ENCODE measurements at regions not wholly inside any gene's neighbourhood (a gene's known extent, or its start where the extent isn't known, plus 50 kb on each side); places are given as distances from the start of the nearest gene placed in this dataset.
"Not testable (repeated sequence)": the region's sequence is repeated elsewhere in the genome, so short reads cannot be mapped to it uniquely, and the experiment has no call there.

GRCh38 chr15:20671675-20672074 is 130.1 kb upstream of the GOLGA6L6 start:
- Histone ChIP-seq H3K79me2 (ENCODE audit: insufficient read depth, low read length) (no peaks in the 10 kb centered on the region), H3K27ac (ENCODE audit: low read depth in 1 of 2, low read length in 2 of 2) (no peak overlapping the region), H3K4me2 (replicated peaks; ENCODE audit: extremely low read depth, low read length, poor library complexity, severe bottlenecking) (no peak overlapping the region), H3K9ac (ENCODE audit: insufficient read depth, low read length, poor library complexity, severe bottlenecking) (no peak overlapping the region), H3K27me3 (ENCODE audit: control insufficient read depth in 2 of 2, insufficient read depth in 2 of 2, low read length in 2 of 2) (no peaks in the 10 kb centered on the region), H3K9me3 (replicated peaks in 1 of 2; ENCODE audit: control insufficient read depth in 1 of 2, insufficient read depth in 1 of 2, low read length in 2 of 2) (no peaks in the 10 kb centered on the region), H2AFZ (ENCODE audit: insufficient read depth, low read depth, low read length, poor library complexity, severe bottlenecking) (no peak overlapping the region), H4K20me1 (ENCODE audit: insufficient read depth, low read length) (no peaks in the 10 kb centered on the region), H3K36me3 (replicated peaks in 1 of 2; ENCODE audit: control insufficient read depth in 1 of 2, insufficient read depth in 2 of 2, low read length in 2 of 2) (no peaks in the 10 kb centered on the region), H3K4me1 (ENCODE audit: control insufficient read depth in 1 of 2, insufficient read depth in 2 of 2, low read length in 2 of 2) (no peaks in the 10 kb centered on the region), H3K4me3 (replicated peaks in 1 of 3; ENCODE audit: low read depth in 2 of 3, low read length in 3 of 3) (no peak overlapping the region)
- Mint-ChIP-seq H3K9me3 (no peaks in the 10 kb centered on the region), H3K4me1 (no peaks in the 10 kb centered on the region), H3K27ac (no peak overlapping the region), H3K36me3 (no peaks in the 10 kb centered on the region), H3K27me3 (ENCODE audit: low read depth in 3 of 3) (peaks cover 0 to 2% (median 0%) of the 10 kb centered on the region in 3 donors), H3K4me3 (no peak overlapping the region)
- intact Hi-C loops (cut with micrococcal nuclease), result no loop called here
- no peak for TF ChIP-seq CTCF (IDR thresholded peaks at IDR 0.05)
- 100% methylated on average over 1 of the region's 2 CpGs for WGBS (ENCODE audit: insufficient coverage)
- peak in 1 of 3 donors; percentile 29 for DNase-seq

- H3K9me3 Mint-ChIP-seq; H3K36me3 Mint-ChIP-seq; H3K27ac Mint-ChIP-seq; H3K36me3 ChIP-seq (replicated peaks in 1 of 2; ENCODE audit: control insufficient read depth in 1 of 2, insufficient read depth in 2 of 2, low read length in 2 of 2); H3K4me1 Mint-ChIP-seq; H3K27ac ChIP-seq (ENCODE audit: low read depth in 1 of 2, low read length in 2 of 2); H3K79me2 ChIP-seq (ENCODE audit: insufficient read depth, low read length); H3K9me3 ChIP-seq (replicated peaks in 1 of 2; ENCODE audit: control insufficient read depth in 1 of 2, insufficient read depth in 1 of 2, low read length in 2 of 2); H2AFZ ChIP-seq (ENCODE audit: insufficient read depth, low read depth, low read length, poor library complexity, severe bottlenecking); H3K27me3 Mint-ChIP-seq (ENCODE audit: low read depth in 3 of 3); H3K9ac ChIP-seq (ENCODE audit: insufficient read depth, low read length, poor library complexity, severe bottlenecking); H3K4me3 ChIP-seq (replicated peaks in 1 of 3; ENCODE audit: low read depth in 2 of 3, low read length in 3 of 3); intact Hi-C loops (cut with micrococcal nuclease); DNase-seq; H3K4me1 ChIP-seq (ENCODE audit: control insufficient read depth in 1 of 2, insufficient read depth in 2 of 2, low read length in 2 of 2); H3K27me3 ChIP-seq (ENCODE audit: control insufficient read depth in 2 of 2, insufficient read depth in 2 of 2, low read length in 2 of 2); H3K4me3 Mint-ChIP-seq; H3K4me2 ChIP-seq (replicated peaks; ENCODE audit: extremely low read depth, low read length, poor library complexity, severe bottlenecking); H4K20me1 ChIP-seq (ENCODE audit: insufficient read depth, low read length): not testable (repeated sequence)
- WGBS (ENCODE audit: insufficient coverage), result 78% methylated on average over 3 of the region's 3 CpGs
Measured at GRCh38 chr15:20666410-20666809, 124.8 kb upstream of the GOLGA6L6 start.
